DND-41 (cell line): ENCODE measurements at regions not wholly inside any gene's neighbourhood (a gene's known extent, or its start where the extent isn't known, plus 50 kb on each side); places are given as distances from the start of the nearest gene placed in this dataset.

Experiments used
- EZH2 ChIP-seq: IDR thresholded peaks from 3 replicates; pipeline ENCODE4 v1.6.1; 2012; ENCODE audit warnings: borderline replicate concordance, low read depth, mild to moderate bottlenecking, moderate library complexity, low read length, inconsistent platforms; ENCODE audit not compliant: severe bottlenecking
- TF ChIP-seq, protein P1 (sequence below): IDR thresholded peaks from 2 replicates; pipeline ENCODE4 v1.5.1; 2012; ENCODE audit warnings: borderline replicate concordance, low read length, moderate library complexity, mild to moderate bottlenecking; ENCODE audit not compliant: poor library complexity, severe bottlenecking; ENCODE audit errors: extremely low read depth

DNA sequence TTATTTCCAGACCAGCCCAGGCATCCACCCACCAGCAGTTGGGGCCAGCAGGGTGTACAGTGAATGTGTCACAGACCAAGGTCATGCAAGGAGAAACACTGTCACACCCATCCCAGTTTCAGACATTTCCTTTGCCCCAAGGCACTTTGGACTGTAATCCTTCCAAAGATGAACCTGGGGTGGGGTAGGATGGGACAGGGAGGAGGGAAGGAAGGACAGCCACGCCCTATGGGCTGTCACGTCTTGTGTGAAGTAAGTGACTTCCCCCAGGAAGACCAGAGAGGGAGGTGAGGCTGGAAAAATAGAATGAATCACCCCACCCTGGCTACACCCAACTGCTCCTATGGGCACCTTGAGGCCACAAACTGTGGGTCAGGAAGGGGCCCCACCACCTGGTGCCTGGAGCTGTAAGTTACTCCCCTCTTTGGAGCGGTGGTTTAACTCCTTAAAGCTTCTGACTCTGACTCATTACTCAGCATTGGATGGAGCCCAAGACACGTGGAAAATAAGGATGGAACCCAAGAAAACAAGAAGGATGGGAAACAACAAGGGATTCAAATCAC lies 349.9 kb upstream of the KLF3 start:
- TF ChIP-seq, protein P1, sequence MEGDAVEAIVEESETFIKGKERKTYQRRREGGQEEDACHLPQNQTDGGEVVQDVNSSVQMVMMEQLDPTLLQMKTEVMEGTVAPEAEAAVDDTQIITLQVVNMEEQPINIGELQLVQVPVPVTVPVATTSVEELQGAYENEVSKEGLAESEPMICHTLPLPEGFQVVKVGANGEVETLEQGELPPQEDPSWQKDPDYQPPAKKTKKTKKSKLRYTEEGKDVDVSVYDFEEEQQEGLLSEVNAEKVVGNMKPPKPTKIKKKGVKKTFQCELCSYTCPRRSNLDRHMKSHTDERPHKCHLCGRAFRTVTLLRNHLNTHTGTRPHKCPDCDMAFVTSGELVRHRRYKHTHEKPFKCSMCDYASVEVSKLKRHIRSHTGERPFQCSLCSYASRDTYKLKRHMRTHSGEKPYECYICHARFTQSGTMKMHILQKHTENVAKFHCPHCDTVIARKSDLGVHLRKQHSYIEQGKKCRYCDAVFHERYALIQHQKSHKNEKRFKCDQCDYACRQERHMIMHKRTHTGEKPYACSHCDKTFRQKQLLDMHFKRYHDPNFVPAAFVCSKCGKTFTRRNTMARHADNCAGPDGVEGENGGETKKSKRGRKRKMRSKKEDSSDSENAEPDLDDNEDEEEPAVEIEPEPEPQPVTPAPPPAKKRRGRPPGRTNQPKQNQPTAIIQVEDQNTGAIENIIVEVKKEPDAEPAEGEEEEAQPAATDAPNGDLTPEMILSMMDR = no peak
- no peak for TF ChIP-seq EZH2
